ENCODE measurements at regions not wholly inside any gene's neighbourhood (a gene's known extent, or its start where the extent isn't known, plus 50 kb on each side); places are given as distances from the start of the nearest gene placed in this dataset.
A peak's percentile ranks its signal among the peaks of the same experiment; 100 is the strongest.

- no peak for DNase-seq
Observed at GRCh38 chr5:173744551-173744950, 128.1 kb upstream of the BOD1 start.

GRCh38 chr5:173745123-173745522, 128.7 kb upstream of the BOD1 start:
- DNase-seq: peak in 1 of 2 donors; percentile 73

- DNase-seq: no peak
Observed at GRCh38 chr5:173745557-173745956, 129.1 kb upstream of the BOD1 start.

DNA sequence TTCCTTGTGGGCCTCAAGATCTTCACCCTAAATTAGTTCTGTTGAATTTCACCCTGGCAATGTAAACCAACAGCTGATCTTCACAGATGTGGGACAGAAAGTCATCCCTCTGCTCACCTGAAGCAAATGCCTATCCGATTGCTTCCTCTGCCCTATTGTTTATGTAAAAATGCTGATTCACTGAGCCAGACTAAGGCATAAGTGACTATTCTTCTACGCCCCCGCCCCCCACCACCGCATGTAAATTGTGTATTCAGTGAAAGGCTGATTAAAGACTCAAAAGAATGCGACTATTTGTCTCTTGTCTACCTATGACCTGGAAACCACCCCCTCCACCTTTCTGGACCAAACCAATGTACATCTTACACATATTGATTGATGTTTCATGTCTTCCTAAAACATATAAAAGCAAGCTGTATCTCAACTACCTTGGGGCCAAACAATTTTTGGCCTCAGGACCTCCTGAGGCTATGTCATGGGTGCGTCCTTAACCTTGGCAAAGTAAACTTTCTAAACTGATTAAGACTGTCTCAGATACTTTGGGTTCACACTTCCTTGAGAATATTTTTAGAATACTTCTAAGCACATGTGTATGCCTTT, 129.7 kb upstream of the BOD1 start:
- DNase-seq: no peak

- DNase-seq: no peak
Observed at GRCh38 chr5:173747876-173748275, 131.4 kb upstream of the BOD1 start.

DNA sequence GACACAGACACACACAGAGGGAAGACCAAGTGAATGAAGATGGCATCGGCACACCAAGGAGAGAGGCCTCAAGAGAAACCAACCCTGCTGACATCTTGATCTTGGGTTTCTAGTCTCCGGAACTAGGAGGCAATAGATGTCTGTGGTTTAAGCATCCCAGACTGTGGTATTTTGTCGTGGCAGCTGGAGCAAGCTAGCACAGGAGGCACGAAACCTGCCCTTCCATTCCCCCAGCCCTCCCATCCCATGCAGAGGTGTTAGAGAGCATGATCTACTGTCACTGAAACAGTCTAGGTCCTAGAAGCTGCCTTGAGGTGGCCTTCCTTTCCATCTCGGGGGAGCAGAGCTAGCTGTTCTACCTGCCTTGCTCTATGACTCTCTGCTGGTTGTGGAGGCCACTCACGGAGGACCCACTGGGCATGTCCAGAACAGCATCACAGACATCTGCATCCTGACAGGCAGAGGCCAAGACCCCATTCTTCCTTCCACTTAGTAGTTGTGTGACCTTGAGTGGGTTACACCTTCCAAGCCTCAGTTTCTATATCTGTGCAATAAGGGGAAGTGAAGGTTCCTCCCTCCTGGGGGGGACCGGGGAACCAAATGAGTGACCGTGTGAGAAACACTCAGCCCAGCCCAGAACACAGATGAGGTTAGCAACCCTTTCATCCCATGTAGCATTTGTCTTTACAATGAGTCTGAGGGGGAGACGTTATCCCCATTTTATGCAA, 134.3 kb upstream of the BOD1 start:
- no peak for DNase-seq

- DNase-seq: no peak
Observed at GRCh38 chr5:173751266-173751600, 134.8 kb upstream of the BOD1 start.

DNA sequence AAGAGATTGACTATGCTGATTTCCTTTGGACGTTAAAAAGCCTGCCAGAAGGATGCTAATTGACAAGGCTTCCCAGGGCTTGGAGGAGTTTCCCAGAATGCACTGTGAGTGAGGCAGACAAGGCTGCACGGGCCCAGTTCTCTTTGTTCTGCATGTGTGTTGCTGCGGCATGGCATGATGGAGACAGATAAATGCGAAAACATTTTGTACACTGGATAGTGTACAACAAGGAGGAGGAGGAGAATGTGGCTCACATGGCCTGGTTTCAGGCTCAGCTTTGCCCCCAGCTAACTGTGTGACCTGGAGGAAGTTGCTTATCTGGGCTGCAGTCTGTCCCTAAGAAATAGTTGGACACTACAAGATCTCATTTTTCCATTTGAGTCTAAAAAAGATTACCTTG, 135.5 kb upstream of the CPEB4 start:
- no peak for DNase-seq

DNA sequence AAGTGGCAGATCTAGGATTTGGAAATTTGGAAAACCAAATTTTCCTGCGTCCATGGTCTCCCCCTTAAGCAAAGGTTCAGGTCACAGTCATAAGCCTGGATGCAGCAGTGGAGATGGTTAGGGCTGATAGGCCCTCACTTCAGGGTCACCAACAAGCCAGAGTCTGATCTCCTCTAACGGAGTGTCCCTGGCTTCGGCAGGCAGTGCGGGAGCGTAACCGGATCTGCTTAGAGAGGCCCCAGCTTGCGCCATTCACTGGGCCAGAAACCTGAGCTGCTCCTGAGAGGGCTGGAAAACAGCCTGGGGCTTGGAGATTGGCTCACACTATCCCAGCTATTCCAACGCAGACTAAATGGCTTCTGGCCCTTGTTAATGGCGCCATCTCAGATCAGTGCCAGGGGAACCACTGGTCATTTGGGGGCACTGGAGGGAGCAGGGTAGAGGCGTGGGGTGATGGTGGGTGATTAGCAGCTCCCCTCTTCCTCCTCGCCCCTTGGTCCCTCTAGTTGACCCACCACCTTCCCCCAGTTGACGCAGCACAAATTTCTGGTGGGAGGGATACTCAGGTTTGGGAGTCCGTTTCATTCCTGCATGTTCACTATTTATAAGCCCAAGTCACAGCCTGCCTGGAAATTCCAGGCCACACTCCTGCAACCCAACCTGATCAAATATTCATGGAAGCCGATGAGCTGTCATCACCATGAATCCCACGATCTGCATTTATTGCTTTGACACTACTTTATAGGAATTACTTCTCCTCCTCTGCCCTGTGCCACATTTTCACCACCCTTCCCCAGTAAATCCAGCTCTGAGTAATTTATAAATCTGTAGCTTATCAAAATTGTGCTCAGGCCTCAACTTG, 134.6 kb upstream of the CPEB4 start:
- DNase-seq: no peak

GRCh38 chr5:173755319-173755718, 132.8 kb upstream of the CPEB4 start:
- no peak for DNase-seq

GRCh38 chr5:173757403-173758209, 130.5 kb upstream of the CPEB4 start:
- DNase-seq: no peak

DNA sequence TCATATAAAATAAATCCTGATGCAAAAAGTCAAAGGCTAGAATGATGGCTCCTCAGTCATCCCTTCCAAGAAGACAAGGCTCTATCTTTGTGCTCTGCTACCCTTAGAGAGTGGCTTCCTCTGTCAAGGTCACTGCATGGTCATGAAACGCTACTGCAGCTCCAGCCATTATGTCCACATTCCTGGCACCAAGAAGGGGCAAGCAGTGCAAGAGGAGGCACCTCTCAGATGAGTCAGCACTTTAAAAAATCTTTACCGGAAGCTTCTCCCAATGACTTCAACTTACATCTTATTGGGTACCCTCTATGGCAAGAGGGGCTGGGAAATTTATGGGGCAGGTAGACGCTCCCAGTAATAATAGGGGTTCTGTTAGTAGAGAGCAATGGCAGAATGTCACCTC, 129.5 kb upstream of the CPEB4 start:
- DNase-seq: no peak

DNA sequence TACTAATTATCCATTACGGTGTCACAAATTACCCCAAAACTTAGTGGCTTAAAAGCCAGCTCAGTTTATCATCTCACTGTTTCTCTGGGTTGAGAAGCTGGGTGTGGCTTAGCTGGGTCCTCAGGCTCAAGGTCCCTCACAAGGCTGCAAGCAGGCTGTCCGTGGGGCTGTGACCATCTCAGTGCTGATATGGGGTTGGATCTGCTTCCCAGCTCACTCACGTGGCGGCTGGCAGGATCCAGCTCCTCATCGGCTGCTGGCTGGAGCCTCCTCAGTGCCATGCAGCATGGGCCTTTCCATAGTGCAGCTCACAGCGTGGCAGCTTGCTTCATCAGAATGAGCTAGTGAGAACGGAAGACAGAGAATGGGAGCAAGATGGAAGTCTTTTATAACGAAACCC, 128.5 kb upstream of the CPEB4 start:
- DNase-seq: no peak

DNA sequence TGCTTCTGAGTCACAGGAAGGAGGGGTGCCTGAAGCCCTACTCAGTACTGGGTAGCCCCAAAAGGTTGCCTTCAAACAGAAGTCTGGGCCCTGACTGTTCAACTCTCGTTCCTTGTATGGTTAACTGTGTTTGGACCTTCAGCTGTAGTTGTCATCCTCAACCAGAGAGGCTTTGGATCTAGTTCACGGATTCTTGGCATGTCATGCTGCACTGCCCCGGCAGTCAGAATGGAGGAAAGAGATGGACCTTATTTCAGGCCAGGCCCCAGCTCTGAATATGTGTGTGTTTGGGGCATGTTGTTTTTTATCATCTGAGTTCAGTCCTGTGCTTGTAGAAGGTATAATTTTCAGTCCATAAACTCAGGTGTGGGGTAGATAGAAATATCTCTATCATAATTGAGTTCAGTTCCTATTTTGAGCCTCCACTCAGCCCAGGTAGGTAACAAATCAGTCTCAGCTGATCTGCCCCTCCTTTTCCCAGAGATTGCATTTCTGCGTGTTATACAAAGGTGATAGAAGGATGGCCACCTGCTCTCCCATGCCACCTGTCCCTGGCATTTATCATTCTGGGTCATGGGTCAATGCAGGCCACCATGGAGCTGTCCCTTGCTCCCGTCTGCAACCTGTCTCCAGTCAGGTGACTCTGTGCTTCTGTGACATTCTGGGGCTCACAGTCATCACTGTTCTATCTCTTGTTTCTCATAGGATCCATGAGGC, 127.5 kb upstream of the CPEB4 start:
- no peak for DNase-seq

DNA sequence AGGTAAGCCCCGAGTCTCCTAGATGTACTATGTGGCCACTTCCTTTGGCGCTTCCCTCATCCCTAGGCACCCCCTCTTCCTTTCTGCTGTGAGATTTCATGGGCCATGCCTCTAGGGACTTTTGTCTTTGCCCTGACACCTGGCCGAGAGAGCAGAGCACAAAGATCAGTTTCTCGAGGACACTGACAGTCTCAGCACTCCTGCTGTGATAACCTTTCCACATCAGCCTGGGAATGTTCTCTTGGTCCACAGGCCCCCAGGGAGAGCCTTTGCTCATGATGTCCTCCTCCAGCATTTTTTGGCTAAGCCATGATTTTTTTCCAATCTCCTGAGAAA, 127.0 kb upstream of the CPEB4 start:
- no peak for DNase-seq

GRCh38 chr5:173762045-173762444, 126.1 kb upstream of the CPEB4 start:
- no peak for DNase-seq

DNA sequence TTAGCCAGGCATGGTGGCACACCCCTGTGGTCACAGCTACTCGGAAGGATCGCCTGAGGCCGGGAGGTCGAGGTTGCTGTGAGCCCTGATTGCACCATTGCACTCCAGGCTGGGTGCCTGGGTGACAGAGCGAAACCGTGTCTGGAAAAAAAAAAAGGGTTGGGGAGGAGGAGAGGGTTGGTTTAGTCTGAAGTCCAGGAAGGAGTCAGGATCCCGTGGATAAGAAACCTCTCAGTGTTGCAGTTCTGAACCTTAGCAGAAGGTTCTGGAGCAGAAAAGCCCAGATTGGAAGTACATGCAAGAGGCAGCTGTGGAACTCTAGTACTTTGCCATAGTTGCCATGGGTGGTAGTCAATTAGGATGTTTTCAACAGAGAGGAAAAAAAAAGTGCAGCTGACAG, 125.2 kb upstream of the CPEB4 start:
- no peak for DNase-seq

DNA sequence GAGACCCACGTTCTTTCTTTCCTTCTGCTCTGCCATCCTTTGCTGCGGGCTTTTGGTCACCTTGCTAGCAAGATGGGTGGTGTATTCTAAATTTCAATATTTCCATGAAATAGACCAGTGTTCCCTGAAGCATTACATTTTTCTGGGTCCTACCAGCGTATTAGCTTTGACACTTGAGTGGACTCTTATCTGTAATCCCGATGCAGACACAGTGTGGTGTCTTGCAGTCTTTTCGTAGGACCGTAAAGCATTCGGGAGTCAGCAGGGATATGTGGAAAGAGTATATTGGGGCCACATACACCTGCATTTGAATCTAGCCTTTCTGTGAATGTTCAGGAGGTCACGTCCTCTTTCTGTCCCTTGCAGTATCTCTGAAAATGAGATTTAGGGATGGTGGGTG, 124.7 kb upstream of the CPEB4 start:
- DNase-seq: no peak

DNA sequence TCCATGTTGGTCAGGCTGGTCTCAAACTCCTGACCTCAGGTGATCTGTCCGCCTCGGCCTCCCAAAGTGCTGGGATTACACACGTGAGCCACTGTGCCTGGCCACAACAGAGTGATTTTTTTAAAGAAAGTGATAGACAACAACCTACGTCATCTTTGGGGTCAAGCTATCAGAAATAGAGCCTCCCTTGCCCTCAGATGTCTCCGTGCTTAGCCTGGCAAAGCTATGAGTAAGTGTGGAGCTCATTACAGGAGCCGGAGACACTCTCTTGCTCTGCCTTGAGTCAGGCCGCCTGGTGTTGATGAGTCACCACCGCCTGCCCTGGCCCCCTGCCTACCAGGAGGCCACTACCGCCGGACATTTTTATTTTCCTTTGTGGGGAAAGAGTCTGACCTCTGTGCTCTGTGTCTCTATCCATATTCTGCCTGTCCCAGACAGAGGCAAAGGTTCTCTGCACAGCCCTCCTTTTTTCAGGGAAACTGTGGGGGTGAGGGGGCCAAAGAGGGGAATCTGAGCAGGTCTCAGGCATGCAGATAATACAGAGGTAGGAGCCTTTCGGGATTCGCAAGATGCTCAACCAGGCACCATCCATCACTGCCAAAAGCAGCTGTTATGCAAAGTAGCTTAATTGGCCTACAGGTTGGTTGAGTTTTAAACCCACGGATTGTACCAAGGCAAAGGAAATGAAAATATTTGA, 123.7 kb upstream of the CPEB4 start:
- peak in 1 of 2 donors; percentile 59 for DNase-seq

GRCh38 chr5:173765029-173765644, 123.0 kb upstream of the CPEB4 start:
- DNase-seq: no peak

- DNase-seq: no peak
Observed at GRCh38 chr5:173765661-173766060, 122.5 kb upstream of the CPEB4 start.
